HG03378 (cell line): ENCODE measurements at regions not wholly inside any gene's neighbourhood (a gene's known extent, or its start where the extent isn't known, plus 50 kb on each side); places are given as distances from the start of the nearest gene placed in this dataset.
"Not testable (repeated sequence)": the region's sequence is repeated elsewhere in the genome, so short reads cannot be mapped to it uniquely, and the experiment has no call there.

Experiments used
- ATAC-seq: cut with Tn5 transposase; IDR thresholded peaks from one replicate; pipeline ENCODE4 v1.9.1; 2021; ENCODE audit warnings: mild to moderate bottlenecking, moderate library complexity; ENCODE audit not compliant: unreplicated experiment

GRCh38 chr7:8314566-8314965 lies 52.6 kb upstream of the ICA1 start:
- no peak for ATAC-seq

GRCh38 chr7:8319115-8319514 lies 57.1 kb upstream of the ICA1 start:
- ATAC-seq, result no peak

- ATAC-seq, result no peak
These were observed 58.2 kb upstream of the ICA1 start for GRCh38 chr7:8320174-8320573.

GRCh38 chr7:8321312-8321711 lies 59.3 kb upstream of the ICA1 start:
- ATAC-seq, result no peak

DNA sequence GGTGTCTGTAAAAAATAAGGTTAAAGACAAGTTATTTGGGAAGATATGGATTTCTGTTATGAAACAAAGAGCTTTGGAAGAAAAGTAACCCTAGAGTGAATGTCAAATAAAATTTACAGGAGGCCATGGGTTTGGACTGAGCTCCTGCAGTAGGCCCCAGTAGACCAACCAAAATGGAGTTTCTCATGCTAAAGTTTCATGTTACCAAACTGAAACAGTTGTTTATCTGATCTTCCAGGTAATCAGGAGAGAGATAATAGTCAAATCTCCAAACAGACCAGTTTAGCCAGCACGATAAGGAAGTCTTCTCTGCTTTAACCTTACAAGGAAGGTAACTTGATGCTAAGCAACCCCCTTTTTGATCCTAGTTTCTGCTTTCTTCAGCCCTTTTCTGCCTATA lies 60.7 kb upstream of the ICA1 start:
- ATAC-seq, result no peak

GRCh38 chr7:8325067-8325466 lies 63.1 kb upstream of the ICA1 start:
- no peak for ATAC-seq

DNA sequence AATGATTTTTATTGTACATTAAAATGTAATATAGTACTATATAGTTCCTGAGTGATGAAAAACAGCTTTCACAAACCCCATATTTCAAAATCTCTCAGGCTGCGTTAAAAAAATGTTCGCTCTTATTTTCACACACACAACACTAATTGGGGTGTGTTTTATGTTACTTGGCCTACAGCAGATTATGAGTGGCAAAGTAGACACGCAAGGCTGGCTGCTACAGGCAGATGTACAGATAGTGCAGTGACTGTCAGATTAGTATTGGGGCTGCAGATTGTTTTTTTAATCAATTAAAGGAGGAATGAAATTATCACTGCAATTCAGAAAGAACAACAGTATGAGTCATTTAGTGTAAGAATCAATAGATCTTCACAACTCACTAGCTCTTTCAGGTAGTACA lies 65.2 kb upstream of the ICA1 start:
- no peak for ATAC-seq

DNA sequence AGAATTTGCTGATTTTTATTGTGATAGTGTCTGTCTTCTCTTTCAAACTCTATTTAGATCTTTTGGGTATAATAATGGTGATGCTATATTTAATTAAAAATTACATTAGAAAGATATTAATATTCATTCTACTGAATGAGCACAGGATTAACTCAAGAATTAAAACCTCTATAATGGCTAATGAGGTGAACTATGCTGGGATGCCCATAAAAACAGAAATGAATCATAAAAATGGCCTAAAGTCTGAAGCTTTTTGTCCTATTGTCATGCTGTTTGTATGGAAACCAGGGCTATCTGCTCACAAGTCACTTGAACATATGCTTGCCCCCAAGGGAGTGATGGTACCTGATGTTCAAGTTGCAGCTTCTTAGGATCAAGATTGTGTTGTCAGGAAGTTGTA lies 76.2 kb upstream of the ICA1 start:
- no peak for ATAC-seq

DNA sequence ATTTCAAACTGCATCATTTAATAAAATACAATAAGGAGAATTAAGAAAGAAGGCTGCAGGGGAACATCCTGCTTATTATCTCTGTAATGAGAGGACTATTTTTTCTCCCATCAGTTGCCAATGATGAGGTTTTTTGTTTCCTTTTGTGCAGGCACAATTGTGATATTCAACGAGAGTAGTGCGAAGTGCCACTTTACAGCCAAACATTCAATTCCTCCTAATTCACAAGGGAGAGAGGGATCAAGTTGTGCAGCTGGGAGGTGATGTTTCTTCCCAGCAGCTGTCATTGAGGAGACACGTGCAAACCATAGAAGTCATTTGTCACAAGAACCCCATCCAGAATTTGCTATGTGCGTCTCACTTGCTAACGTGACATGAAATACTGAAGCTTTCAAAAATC lies 81.6 kb upstream of the ICA1 start:
- no peak for ATAC-seq

DNA sequence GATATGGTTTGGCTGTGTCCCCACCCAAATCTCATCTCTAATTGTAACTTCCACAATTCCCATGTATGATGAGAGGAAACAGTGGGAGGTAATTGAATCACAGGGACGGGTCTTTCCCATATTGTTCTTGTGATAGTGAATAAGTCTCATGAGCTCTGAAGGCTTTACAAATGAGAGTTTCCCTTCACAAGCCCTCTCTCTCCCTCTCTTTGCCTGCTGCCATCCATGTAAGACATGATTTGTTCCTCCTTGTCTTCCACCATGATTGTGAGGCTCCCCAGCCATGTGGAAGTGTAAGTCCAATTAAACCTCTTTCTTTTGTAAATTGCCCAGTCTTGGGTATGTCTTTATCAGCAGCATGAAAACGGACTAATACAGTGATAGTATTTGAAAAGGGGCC lies 85.4 kb upstream of the ICA1 start:
- not testable (repeated sequence) for ATAC-seq

- ATAC-seq, result not testable (repeated sequence)
These were observed 81.8 kb upstream of the NXPH1 start for GRCh38 chr7:8351654-8352053.

DNA sequence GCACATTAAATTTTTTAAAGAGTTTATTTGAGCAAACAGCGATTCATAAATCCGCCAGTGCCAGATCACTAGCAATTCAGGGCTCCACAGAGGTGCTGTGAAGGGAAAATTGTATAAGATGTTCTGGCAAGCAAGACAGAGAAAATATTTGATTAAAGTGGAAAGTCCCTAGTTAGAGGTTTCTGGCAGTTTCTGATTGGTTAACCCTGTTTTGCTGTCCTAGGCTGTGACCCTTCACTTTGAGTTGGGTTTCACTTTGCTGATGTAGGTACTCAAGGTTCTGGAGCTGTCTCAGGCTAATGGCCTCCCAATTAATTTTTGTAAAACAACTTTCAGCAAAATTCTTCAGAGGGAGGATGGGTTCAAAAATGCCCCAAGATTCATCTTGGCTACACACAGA lies 79.4 kb upstream of the NXPH1 start:
- peak; percentile 81 for ATAC-seq

GRCh38 chr7:8354503-8354902 lies 78.9 kb upstream of the NXPH1 start:
- no peak for ATAC-seq

- ATAC-seq, result no peak
These were observed 77.3 kb upstream of the NXPH1 start for GRCh38 chr7:8356071-8356470.

- ATAC-seq, result no peak
These were observed 75.9 kb upstream of the NXPH1 start for GRCh38 chr7:8357536-8357935.

DNA sequence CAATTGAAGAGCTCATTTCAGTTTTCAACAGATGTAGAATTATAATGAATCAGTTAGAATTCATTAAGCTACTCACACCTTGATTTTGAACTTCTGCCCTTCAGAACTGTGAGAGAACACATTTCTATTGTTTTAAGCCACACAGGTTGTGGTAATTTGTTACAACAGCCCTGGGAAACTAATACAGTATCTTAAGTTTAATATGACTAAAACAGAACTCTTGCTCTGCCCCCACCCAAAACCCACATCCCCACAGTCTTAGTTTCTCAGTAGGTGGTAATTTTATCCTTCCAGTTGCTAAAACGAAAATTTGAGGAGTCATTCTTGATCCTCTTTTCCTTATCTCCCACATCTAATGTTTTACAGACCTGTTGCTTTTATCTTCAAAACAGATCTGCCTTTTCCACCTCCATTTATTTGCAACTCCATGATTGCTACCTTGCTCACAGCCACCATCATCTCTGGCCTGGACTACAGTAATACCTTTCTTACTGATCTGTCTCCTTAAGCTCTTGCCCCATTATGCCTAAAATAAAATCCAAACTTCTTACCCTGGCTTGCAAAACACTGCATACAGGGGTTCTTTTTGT lies 72.8 kb upstream of the NXPH1 start:
- no peak for ATAC-seq

DNA sequence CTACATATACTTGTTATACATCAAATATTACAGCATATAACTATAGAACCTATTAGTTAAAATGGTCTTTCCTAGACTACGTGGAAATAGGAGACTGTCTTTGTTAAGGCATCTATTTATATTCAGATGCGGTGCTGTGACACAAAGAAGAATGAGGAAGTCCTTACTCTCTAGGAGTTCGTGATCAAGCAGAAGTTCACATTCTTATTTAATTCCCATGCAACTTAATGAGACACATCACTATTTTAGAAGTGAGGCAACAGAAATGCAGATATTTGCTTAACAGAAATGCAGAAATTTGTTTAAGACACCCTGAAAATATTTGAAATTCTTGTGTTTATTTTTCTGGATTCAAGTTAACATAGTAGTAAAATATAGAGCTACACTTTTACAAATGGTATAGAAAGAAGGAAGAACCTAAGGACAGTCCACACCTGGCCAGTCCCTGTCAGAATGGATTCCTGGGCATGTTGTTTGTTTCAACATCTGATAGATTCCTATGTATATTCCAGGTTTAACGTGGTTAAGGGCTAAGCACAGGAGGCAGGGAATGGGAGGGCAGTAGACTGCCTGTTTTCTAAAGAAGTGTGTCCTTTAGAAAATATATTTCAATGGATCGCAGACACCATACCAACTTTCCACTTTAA lies 70.6 kb upstream of the NXPH1 start:
- ATAC-seq, result no peak

GRCh38 chr7:8363407-8364015 lies 69.9 kb upstream of the NXPH1 start:
- ATAC-seq, result no peak

- no peak for ATAC-seq
These were observed 67.8 kb upstream of the NXPH1 start for GRCh38 chr7:8365499-8366110.

DNA sequence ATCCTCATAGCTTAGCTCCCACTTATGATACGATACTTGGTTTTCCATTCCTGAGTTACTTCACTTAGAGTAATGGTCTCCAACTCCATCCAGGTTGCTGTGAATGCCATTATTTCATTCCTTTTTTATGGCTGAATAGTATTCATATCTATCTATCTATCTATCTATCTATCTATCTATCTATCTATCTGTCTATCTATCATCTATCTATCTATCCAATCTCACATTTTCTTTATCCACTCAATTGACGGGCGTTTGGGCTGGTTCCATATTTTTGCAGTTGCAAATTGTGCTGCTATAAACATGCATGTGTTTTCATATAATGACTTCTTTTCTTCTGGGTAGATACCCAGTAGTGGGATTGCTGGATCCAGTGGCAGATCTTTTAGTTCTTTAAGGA lies 65.4 kb upstream of the NXPH1 start:
- not testable (repeated sequence) for ATAC-seq

DNA sequence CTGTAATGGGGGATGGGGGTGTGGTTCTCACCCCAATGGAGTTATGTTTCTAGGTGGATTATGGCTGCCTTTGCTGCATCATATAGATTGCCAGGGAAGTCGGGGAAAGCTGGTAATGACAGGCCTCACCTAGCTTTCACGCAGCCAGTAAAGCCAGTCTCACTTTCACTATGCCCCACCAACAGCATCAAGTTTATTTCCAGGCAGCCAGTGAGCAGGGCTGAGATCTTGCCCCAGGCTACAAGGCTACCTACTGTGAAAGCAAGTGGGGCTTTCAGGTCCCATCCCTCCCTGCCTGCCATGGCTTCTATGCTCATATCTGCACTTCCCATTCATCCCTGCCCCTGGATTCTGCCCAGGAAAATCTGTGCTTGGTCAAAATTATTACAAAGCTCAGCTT lies 61.7 kb upstream of the NXPH1 start:
- no peak for ATAC-seq

DNA sequence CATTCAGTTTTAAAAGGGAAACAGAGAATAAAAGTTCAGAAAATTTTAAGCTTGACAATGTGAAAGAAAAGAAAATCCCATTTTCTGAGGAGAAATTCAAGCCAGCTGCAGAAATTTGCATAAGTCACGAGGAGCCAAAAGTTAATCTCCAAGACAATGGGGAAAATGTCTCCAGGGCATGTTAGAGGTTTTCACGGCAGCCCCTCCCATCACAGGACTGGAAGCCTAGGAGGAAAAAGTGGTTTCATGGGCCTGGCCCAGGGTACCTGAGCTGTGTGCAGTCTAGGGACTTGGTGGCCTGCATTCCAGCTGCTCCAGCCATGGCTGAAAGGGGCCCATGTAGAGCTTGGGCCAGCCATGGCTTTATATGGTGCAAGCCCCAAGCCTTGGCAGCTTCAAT lies 59.6 kb upstream of the NXPH1 start:
- ATAC-seq, result no peak
